ENCODE measurements at regions not wholly inside any gene's neighbourhood (a gene's known extent, or its start where the extent isn't known, plus 50 kb on each side); places are given as distances from the start of the nearest gene placed in this dataset.

DNA sequence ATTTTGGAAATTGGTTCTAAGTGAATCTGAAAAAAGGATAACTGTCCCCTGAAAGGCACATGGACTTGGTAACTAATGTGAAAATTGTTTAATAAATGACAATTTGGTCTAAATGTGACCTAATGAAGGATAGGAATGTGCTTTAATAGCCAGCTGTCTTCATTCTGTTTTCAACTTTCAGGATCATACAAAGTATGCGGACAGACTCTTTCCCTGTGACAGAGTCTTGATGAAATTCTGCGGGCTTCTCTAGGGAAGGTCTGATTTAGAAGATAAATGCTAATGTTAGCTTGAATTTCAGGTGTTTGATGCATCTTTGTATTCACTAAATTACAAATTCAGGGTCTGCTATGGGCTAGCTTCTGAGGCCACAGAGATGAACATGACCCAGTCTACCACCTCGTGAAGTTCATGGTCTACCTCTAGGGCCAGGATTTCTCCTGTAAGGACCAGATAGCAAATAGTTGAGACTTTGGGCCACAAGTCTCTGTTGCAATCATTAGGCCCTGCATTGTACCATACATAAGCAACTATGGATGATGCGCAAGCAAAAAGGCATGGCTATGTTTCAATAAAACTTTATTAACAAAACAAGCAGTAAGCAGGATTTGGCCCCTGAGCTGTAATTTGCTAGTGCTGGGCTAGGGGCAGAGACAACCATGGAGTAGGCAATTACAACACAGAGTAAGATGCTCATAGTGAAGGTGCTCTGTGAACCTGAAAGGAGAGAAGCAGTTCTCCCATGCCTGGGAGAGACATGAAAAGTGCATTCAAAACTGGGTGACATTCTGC, 368.6 kb downstream of the INHBA start:
- peaks cover 3 to 4% of the 10 kb centered on the region in 2 donors for H3K9me3 Mint-ChIP-seq
- Histone ChIP-seq H3K36me3 (ENCODE audit: control insufficient read depth, insufficient read depth, low read length) (no peaks in the 10 kb centered on the region), H3K9me3 (ENCODE audit: control insufficient read depth, insufficient read depth, low read length) (peaks cover 7% of the 10 kb centered on the region), H3K4me3 (ENCODE audit: low read length) (no peak overlapping the region), H3K4me1 (ENCODE audit: control insufficient read depth, insufficient read depth, low read length) (no peaks in the 10 kb centered on the region), H3K27me3 (ENCODE audit: control insufficient read depth, insufficient read depth, low read length) (no peaks in the 10 kb centered on the region), H3K27ac (ENCODE audit: low read length) (no peak overlapping the region)
- no peak for ATAC-seq
- DNase-seq, result no peak
- no peak overlapping the region for H3K27ac Mint-ChIP-seq
- no peaks in the 10 kb centered on the region for H3K4me1 Mint-ChIP-seq
- no peaks in the 10 kb centered on the region for H3K27me3 Mint-ChIP-seq (ENCODE audit: low read depth in 2 of 2)
- intact Hi-C loops (cut with micrococcal nuclease), result no loop called here
- H3K36me3 Mint-ChIP-seq, result no peaks in the 10 kb centered on the region
- H3K4me3 Mint-ChIP-seq, result no peak overlapping the region
- TF ChIP-seq, protein P1, sequence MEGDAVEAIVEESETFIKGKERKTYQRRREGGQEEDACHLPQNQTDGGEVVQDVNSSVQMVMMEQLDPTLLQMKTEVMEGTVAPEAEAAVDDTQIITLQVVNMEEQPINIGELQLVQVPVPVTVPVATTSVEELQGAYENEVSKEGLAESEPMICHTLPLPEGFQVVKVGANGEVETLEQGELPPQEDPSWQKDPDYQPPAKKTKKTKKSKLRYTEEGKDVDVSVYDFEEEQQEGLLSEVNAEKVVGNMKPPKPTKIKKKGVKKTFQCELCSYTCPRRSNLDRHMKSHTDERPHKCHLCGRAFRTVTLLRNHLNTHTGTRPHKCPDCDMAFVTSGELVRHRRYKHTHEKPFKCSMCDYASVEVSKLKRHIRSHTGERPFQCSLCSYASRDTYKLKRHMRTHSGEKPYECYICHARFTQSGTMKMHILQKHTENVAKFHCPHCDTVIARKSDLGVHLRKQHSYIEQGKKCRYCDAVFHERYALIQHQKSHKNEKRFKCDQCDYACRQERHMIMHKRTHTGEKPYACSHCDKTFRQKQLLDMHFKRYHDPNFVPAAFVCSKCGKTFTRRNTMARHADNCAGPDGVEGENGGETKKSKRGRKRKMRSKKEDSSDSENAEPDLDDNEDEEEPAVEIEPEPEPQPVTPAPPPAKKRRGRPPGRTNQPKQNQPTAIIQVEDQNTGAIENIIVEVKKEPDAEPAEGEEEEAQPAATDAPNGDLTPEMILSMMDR (IDR thresholded peaks at IDR 0.05), result no peak
- WGBS (ENCODE audit: insufficient coverage), result 91% methylated on average over 4 of the region's 4 CpGs

DNA sequence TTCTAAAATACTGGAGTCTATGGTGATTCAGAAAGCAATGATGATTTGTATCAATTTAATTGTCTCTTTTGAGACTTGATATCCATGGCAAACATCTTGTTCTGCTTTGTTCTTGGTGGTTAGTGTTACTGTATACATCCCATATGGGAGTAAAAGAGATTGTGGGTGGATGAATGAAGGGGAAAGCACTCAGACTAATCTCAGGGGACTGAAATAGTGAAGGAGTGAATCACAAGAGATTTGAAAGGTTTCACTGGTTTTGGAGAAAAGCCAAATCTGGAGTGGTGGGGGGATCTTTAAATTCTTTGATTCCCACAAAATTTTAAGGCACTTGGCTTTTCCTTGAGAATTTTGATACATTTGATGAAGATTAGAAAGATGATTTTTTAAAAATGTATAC, 369.4 kb downstream of the INHBA start:
- no peaks in the 10 kb centered on the region for H3K27me3 ChIP-seq (ENCODE audit: control insufficient read depth, insufficient read depth, low read length)
- ATAC-seq (no peak), DNase-seq (no peak)
- no peaks in the 10 kb centered on the region for H3K36me3 ChIP-seq (ENCODE audit: control insufficient read depth, insufficient read depth, low read length)
- no peaks in the 10 kb centered on the region for H3K4me1 ChIP-seq (ENCODE audit: control insufficient read depth, insufficient read depth, low read length)
- no peak overlapping the region for H3K27ac ChIP-seq (ENCODE audit: low read length)
- peaks cover 7% of the 10 kb centered on the region for H3K9me3 ChIP-seq (ENCODE audit: control insufficient read depth, insufficient read depth, low read length)
- H3K4me3 ChIP-seq (ENCODE audit: low read length), result no peak overlapping the region
- TF ChIP-seq, protein P1 (IDR thresholded peaks at IDR 0.05), result no peak
- H3K27me3 Mint-ChIP-seq (ENCODE audit: low read depth in 2 of 2), result no peaks in the 10 kb centered on the region
- no peaks in the 10 kb centered on the region for H3K36me3 Mint-ChIP-seq
- H3K27ac Mint-ChIP-seq, result no peak overlapping the region
- peaks cover 3 to 7% of the 10 kb centered on the region in 2 donors for H3K9me3 Mint-ChIP-seq
- H3K4me1 Mint-ChIP-seq, result no peaks in the 10 kb centered on the region
- intact Hi-C loops (cut with micrococcal nuclease), result no loop called here
- H3K4me3 Mint-ChIP-seq, result no peak overlapping the region

DNA sequence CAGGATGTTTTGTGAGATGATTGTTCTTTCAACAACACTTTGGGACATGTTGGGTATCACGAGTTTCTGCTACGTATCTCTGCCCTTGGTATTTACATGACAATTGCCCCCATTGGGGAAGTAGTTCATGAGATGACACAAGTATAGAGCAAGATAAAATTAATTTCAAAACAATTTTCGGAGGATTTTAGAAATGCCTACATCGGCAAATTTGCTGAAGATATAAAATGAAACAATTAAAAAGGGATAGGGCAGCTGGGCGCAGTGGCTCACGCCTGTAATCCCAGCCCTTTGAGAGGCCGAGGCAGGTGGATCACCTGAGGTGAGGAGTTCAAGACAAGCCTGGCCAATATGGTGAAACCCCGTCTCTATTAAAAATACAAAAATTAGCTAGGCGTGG, 371.7 kb downstream of the INHBA start:
- intact Hi-C loops (cut with micrococcal nuclease), result no loop called here
- no peak for ATAC-seq
- 95% methylated on average over 9 of the region's 9 CpGs for WGBS (ENCODE audit: insufficient coverage)
- Mint-ChIP-seq H3K4me1 (no peaks in the 10 kb centered on the region), H3K27ac (no peak overlapping the region), H3K36me3 (no peaks in the 10 kb centered on the region), H3K27me3 (ENCODE audit: low read depth in 2 of 2) (no peaks in the 10 kb centered on the region), H3K4me3 (no peak overlapping the region), H3K9me3 (peaks cover 3 to 7% of the 10 kb centered on the region in 2 donors)
- Histone ChIP-seq H3K9me3 (ENCODE audit: control insufficient read depth, insufficient read depth, low read length) (peaks cover 7% of the 10 kb centered on the region), H3K36me3 (ENCODE audit: control insufficient read depth, insufficient read depth, low read length) (no peaks in the 10 kb centered on the region), H3K27me3 (ENCODE audit: control insufficient read depth, insufficient read depth, low read length) (no peaks in the 10 kb centered on the region), H3K4me1 (ENCODE audit: control insufficient read depth, insufficient read depth, low read length) (no peaks in the 10 kb centered on the region), H3K27ac (ENCODE audit: low read length) (no peak overlapping the region), H3K4me3 (ENCODE audit: low read length) (no peak overlapping the region)
- no peak for DNase-seq
- TF ChIP-seq, protein P1 (IDR thresholded peaks at IDR 0.05), result no peak

DNA sequence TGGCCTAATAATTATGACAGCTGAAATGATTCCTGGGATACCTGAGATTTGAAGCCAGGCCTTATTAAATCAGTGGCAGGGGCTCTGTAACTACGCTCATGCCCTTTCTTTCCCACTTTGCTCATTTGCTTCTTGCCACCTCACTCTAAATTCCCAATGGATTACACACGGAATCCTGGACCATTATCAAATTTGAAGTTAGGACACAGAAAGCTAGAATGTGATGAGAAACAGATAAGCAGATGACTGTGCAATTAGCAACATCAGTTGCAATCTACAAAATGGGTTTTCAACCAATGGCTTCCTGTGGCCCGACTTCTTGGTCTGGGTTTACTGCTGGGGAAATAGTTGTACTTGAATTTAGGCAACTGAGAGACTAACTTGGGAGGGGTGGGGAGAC, 374.3 kb downstream of the INHBA start:
- H3K27me3 ChIP-seq (ENCODE audit: control insufficient read depth, insufficient read depth, low read length), result no peaks in the 10 kb centered on the region
- Mint-ChIP-seq H3K9me3 (peaks cover 3 to 7% of the 10 kb centered on the region in 2 donors), H3K36me3 (no peaks in the 10 kb centered on the region), H3K27me3 (ENCODE audit: low read depth in 2 of 2) (no peaks in the 10 kb centered on the region), H3K4me1 (no peaks in the 10 kb centered on the region), H3K4me3 (no peak overlapping the region), H3K27ac (no peak overlapping the region)
- intact Hi-C loops (cut with micrococcal nuclease), result no loop called here
- no peak overlapping the region for H3K4me3 ChIP-seq (ENCODE audit: low read length)
- ATAC-seq, result no peak
- no peak for DNase-seq
- H3K27ac ChIP-seq (ENCODE audit: low read length), result no peak overlapping the region
- no peaks in the 10 kb centered on the region for H3K36me3 ChIP-seq (ENCODE audit: control insufficient read depth, insufficient read depth, low read length)
- peaks cover 5% of the 10 kb centered on the region for H3K9me3 ChIP-seq (ENCODE audit: control insufficient read depth, insufficient read depth, low read length)
- TF ChIP-seq, protein P1 (IDR thresholded peaks at IDR 0.05), result no peak
- 77% methylated on average over 3 of the region's 3 CpGs for WGBS (ENCODE audit: insufficient coverage)
- no peaks in the 10 kb centered on the region for H3K4me1 ChIP-seq (ENCODE audit: control insufficient read depth, insufficient read depth, low read length)

All from natural killer cell (primary cell).